ENCODE measurements at regions not wholly inside any gene's neighbourhood (a gene's known extent, or its start where the extent isn't known, plus 50 kb on each side); places are given as distances from the start of the nearest gene placed in this dataset.
"Not testable (repeated sequence)": the region's sequence is repeated elsewhere in the genome, so short reads cannot be mapped to it uniquely, and the experiment has no call there.

DNA sequence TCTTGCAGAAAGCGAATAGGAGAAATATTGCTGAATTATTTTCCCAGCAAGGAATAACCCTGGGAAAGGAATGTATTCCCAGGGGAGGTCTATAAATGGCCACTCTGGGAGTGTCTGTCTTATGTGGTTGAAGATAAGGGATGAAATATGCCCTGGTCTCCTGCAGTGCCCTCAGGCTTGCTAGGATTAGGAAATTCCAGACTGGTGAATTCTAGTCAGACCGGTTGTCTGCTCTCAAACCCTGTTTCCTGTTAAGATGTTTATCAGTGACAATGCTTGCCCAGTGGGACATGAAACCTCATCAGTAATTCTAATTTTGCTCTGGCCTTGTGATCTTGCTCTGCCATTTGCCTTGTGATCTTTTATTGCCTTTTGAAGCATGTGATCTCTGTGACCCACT lies 148.2 kb upstream of the CHODL start:
- DNase-seq, result not testable (repeated sequence)

GRCh38 chr21:18089786-18090185 lies 154.8 kb upstream of the CHODL start:
- no peak for DNase-seq

GRCh38 chr21:18070392-18070791 lies 174.2 kb upstream of the CHODL start:
- DNase-seq, result no peak

DNA sequence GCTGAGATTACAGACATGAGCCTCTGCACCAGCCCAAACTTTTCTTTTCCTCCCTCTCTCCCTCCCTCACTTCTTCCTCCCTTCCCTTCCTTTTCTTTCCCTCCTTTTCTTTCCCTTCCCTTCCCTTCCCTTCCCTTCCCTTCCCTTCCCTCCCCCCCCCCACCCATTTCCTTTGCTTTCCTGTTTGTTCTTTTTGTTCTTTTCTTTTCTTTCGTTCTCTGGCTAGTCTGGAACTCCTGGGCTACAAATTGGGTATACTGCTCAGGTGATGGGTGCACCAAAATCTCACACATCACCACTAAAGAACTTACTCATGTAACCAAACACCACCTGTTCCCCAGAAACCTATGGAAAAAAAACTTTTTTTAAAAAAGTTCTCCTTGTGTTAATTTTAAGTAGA lies 174.8 kb upstream of the CHODL start:
- DNase-seq, result no peak

- DNase-seq, result no peak
Measured at GRCh38 chr21:18060402-18060801, 184.2 kb upstream of the CHODL start.

DNA sequence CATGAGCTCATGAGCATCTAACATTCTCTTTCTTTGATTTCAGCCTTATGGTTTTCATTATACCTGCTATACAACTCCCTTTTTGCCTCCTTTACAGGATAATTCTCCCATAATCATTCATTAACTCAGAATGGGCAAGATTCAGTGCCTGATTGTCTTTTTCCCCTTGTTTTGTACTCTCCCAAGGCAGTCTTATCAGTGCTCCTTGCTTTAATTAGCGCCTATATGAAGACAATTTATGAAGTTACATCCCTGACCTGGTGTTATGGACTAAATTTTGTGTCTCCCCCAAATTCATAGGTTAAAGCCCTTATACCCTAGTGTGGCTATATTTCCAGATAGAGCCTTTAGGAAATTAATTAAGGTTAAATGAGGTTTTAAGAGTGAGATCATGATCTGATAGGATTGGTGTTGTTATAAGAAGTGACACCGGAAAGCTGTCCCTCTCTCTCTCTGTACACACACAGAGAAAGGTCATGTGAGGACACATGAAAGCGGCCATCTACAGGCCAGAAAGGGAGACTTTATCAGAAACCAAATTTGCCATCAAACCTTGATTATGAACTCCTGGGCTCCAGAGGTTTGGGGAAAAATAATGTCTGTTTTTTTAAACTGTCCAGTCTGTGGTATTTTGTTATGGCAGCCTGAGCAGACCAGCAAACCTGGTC lies 185.8 kb upstream of the CHODL start:
- DNase-seq, result no peak

DNA sequence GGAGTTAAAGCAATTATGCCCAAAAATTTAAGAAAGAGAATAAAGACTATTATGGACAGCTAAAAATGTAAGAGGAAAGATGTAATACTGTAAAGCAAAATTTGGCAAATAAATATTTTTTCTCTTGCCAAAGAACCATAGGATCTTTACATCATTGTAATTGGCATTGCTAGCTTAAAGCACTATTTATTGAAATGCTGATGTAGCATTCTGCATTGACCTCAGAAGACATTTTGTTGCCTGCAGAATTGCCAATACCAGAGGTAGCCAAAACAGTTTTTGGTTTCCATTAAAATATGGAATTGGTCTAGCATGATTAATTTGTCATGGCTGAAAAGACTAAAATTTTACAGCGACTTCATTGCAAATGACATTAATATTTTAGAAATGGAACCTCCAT lies 191.5 kb upstream of the CHODL start:
- no peak for DNase-seq

GRCh38 chr21:18049461-18049860 lies 195.2 kb upstream of the CHODL start:
- peak; percentile 91 for DNase-seq

- DNase-seq, result peak; percentile 77
Measured at GRCh38 chr21:18041012-18041411, 203.6 kb upstream of the CHODL start.

DNA sequence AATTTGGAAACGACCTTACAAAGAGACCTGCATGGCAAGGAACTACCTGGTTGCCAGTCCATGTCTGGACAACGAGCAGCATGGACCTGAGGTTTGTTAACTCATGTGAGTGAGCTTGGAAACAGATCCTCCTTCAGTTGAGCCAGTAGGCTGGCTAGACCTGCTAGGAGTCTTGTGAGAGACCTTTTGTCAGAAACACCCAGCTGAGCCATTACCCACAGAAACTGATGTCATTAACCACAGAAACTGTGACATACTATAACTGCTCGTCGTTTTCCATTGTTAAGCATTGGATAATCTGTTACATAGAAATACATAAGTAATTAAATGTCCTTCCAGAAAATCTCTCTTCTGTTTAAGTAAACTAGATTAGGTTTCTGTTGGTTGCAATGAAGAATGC lies 211.1 kb upstream of the C21orf91 start:
- no peak for DNase-seq

- DNase-seq, result peak; percentile 39
Measured at GRCh38 chr21:18026359-18026758, 207.2 kb upstream of the C21orf91 start.

GRCh38 chr21:18023711-18024110 lies 204.6 kb upstream of the C21orf91 start:
- DNase-seq, result no peak

DNA sequence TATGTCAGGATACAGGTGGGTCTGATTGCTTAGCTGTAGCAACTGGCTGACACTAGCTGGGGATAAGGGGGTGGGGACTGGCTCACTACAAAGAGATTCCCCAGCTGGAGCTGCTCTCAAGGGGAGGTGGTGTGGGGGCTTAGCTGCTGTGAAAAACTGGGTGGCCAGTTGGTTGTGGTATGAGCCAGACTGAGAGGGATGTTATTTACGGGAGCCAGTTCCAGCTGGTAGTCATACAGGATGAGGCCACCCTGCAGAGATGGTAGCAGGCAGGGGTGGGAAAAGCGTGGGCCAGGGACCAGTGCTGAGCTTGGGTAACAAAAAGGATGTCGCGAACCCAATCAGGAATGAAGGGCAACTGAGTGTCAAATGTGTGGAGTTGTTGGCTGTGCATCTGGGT lies 204.0 kb upstream of the C21orf91 start:
- DNase-seq, result peak; percentile 22

DNA sequence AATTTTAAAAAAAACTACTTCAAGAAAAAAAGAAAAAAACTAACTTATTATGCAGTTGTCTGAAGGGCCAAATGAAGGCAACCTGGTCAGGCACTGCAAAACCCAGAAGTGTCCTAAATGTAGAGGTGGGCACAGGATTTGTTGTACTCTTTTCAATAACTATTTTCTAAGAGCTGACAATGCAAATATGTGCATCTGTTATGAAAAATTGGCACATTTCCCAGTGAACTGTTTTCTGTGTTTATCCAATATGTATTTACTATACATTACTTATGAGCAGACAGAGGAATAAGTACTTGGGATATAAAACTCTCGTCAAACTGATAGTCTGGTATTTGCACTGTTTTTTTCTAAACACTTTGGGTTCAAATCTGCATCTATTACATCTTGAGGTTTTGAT lies 188.0 kb upstream of the C21orf91 start:
- no peak for DNase-seq

DNA sequence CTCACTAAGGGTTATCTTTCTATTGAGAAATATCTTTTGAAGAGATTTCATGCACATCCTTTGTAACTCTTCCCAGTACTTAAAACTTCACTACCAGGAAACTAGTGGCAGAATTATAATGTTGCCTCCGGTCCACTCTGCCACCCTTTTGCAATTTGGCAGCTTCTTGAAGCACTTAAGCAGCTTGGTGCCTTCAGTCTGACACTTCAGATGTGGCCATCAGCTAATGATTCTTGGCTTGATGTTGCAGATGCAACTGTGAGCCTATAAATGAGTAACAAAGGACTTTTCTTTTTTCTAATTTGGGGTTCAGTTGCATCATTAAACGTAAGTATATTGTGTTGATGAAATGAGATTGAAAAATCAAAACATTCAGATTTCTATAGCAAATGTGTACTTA lies 187.5 kb upstream of the C21orf91 start:
- DNase-seq, result no peak

DNA sequence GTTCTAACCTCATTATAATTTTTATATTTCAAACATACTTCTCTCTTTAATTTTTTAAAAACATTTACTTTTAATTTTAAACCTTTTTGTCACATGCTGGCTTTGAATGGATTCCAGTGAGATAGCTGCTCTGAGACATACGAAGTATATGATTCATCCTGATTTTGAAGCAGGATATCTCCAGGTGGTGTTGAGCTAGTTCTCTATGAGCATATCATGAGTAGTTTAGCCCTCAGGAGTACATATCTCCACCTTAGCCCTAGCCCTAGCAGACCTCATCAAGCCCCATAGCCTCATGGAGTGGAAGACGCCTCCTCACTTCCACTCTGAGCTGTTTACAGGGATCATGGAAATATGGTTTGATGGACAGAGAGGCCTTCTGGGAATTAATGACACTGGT lies 183.2 kb upstream of the C21orf91 start:
- no peak for DNase-seq

DNA sequence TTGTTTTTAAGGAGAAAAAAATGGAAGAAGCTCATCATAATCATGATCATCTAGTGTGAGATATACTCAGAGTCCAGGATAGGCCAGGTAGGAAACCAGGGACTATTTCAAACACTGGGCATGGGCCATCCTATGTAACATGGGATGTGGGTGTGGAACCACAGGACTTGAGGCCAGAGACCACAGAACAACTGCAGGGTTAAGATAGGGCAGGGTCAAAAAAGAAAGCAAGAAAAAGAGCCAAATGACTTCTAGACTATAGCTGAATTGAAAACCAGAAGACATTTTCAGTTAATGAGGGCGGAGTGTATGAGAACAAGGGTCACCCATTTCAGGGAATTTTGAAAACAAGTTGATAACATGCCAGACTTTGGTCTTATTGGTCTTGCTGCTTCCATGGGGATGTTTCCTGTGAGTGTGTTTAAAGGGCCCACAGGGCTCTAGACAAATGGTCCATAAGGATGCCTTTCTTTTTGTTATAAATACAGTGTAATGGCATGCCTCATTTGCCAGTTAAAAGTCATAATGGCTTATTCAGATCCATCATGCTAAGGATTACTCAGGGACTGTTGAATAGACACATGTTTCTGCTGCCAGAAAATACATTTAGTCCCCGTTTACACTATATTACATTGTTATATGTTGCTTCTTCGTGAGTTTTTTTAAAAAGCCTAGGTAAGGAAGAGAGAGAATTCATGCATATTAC lies 182.0 kb upstream of the C21orf91 start:
- DNase-seq, result no peak

DNA sequence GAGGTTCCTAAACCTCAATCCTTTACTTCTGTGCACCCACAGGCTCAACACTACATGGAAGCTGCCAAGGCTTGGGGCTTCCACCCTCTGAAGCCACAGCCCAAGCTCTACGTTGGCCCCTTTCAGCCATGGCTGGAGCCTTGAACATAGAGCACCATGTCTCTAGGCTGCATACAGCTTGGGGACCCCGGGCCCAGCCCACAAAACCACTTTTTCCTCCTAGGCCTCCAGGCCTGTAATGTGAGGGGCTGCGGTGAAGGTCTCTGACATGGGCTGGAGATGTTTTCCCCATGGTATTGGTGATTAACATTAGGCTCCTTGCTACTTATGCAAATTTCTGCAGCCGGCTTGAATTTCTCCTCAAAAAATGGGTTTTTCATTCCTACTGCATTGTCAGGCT lies 179.4 kb upstream of the C21orf91 start:
- not testable (repeated sequence) for DNase-seq

DNA sequence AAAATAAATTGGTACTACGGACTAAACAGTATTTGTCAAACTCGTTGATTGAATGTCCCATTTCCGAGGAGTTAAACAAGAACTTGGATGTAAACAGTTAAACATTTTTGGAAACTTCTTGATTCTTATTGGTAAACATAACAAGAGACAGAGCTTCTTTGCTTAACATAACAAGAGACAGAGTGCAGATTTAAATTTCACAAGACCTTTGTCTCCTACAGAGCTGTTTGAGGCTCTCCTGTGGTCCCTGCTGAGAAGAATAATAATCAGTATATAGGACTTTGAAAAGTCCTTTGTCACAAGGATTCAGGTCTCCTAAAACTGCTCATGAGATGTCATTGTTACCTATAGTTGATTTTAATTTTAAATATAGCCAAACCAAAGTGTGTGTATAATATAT lies 170.6 kb upstream of the C21orf91 start:
- DNase-seq, result no peak

DNA sequence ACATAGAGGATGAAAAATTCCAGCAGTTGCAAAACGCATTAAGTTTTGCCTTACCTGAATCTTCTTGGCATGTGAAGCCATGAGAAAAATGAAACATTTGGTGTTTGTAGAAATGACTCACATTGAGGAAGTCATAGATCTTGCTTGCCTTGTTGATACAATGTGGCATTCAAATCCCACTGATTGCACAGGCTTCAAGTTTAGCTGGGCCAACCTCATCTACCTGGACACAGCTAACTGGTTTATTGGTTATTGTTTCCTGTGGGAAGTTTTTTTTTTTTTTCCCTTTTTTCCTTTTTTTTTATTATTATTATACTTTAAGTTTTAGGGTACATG lies 168.9 kb upstream of the C21orf91 start:
- DNase-seq, result no peak

DNA sequence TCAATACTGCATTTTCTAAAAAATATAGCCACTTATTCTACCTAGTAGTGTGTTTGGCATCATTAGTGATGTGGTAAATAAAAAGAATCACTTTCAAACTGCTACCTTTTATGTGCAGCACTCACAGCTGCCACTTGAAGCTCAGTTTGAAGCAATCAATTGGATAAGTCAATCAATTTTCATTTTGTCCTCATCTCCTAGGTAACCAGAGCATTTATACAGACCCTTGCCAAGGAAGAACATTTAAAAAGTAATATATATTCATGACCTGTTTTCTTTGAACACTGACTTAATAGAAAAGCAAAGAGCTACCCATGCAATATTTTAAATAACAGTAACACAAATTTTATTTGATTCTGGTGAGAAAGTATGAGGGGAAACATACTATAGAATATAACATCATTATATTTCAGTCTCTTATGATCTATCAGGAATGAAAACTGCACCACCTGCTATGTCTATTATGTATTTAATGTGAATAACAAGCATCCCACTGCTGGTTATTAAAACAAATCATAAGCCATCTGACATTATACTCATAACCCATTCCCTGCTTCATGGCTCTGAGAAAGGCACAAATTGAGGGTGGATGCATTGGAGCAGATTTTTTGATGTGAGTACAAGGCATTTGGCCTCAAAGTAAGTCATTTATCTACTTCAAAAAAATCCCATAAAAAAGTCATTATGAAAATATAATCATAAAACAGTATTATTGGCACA lies 168.4 kb upstream of the C21orf91 start:
- no peak for DNase-seq

- DNase-seq, result no peak
Measured at GRCh38 chr21:17981060-17981740, 162.0 kb upstream of the C21orf91 start.

DNA sequence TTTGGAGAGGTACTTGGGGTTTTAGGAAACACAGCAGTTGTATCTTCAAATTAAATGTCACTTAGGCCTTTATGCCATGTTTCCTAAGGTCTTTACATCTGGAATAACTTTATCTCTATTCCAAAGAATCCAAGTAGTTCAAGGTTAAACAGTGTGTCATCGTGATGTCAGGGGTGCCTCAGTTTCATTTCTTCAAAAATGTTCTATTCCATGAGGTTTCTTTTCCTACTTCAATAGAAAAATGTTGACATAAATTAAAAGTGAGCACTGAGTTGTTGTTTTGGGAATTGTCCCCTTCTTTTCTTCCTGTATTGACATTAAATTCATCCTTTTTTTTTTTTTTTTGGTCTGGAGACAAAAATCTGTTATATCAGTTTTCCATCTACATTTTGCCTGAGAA lies 160.6 kb upstream of the C21orf91 start:
- no peak for DNase-seq

- DNase-seq, result no peak
Measured at GRCh38 chr21:17978895-17979294, 159.7 kb upstream of the C21orf91 start.

Measured in NCI-H2171 treated with DMSO at 0.1 percent for 48 hours (cell line).